SK-N-SH (cell line): ENCODE measurements at regions not wholly inside any gene's neighbourhood (a gene's known extent, or its start where the extent isn't known, plus 50 kb on each side); places are given as distances from the start of the nearest gene placed in this dataset.

Experiments used
- CTCF ChIA-PET: fragments of 300-600, 350-600 bp; formaldehyde crosslinking; extraction: SDS; loops from one replicate; lab custom pipeline; 2021; lab: Yijun Ruan, JAX
- POLR2A ChIA-PET: fragments of 350-600 bp; sonication (Branson Sonifier 250); formaldehyde crosslinking; extraction: SDS; loops from one replicate; lab custom pipeline; 2020; ENCODE audit warnings: antibody characterized with exemption, inconsistent platforms; lab: Yijun Ruan, JAX
- DNase-seq: peaks from one replicate; pipeline ENCODE4 v3.0.0; 2012
- H2AFZ ChIP-seq: fragments of 200-600 bp; sonication (generic); 2 replicates; pipeline ENCODE4 v1.8.1; 2016; ENCODE audit warnings: antibody characterized with exemption, mild to moderate bottlenecking, low read depth
- H3F3A ChIP-seq: fragments of 200-600 bp; sonication (generic); replicated peaks from 2 replicates; pipeline ENCODE3; 2016; ENCODE audit warnings: antibody characterized with exemption, mild to moderate bottlenecking; ENCODE audit not compliant: insufficient read depth
- H3K27ac ChIP-seq, 2 experiments: fragments of 200-500 bp in 1 of 2; fragments of 200-600 bp in 1 of 2; sonication (Bioruptor generic) in 1 of 2; sonication (generic), shearing (Covaris generic) in 1 of 2; 2 replicates each; pipeline versions ENCODE4 v1.5.1 to v1.6.1; 2014 to 2016; ENCODE audit warnings: low read depth in 2 of 2, inconsistent platforms in 1 of 2, low read length in 1 of 2, mild to moderate bottlenecking in 1 of 2, mixed read lengths in 1 of 2
- H3K27me3 ChIP-seq: fragments of 200-600 bp; sonication (generic), shearing (Covaris generic); 2 replicates; pipeline ENCODE4 v1.6.1; 2016; ENCODE audit warnings: mixed run types; ENCODE audit not compliant: insufficient read depth
- H3K36me3 ChIP-seq, 2 experiments: fragments of 200-500 bp in 1 of 2; fragments of 200-600 bp in 1 of 2; sonication (Bioruptor generic) in 1 of 2; sonication (generic) in 1 of 2; replicated peaks in 1 of 2; 2 replicates each; pipeline versions ENCODE3 to v1.5.1; 2014 to 2016; ENCODE audit warnings: low read length in 1 of 2, mild to moderate bottlenecking in 1 of 2; ENCODE audit not compliant: insufficient read depth in 2 of 2, control insufficient read depth in 1 of 2
- H3K4me1 ChIP-seq, 2 experiments: fragments of 200-500 bp in 1 of 2; fragments of 200-600 bp in 1 of 2; sonication (Bioruptor generic) in 1 of 2; sonication (generic), shearing (Covaris generic) in 1 of 2; 2 replicates each; pipeline versions ENCODE4 v1.5.1 to v1.6.1; 2014 to 2016; ENCODE audit warnings: low read depth in 1 of 2, low read length in 1 of 2, mixed run types in 1 of 2; ENCODE audit not compliant: insufficient read depth in 2 of 2, control insufficient read depth in 1 of 2
- H3K4me2 ChIP-seq: fragments of 200-600 bp; sonication (generic), shearing (Covaris generic); 2 replicates; pipeline ENCODE4 v1.6.1; 2017; ENCODE audit warnings: mixed run types
- H3K4me3 ChIP-seq, 2 experiments: fragments of 200-500 bp in 1 of 2; fragments of 200-600 bp in 1 of 2; sonication (Bioruptor generic) in 1 of 2; sonication (generic), shearing (Covaris generic) in 1 of 2; 2 replicates each; pipeline versions ENCODE4 v1.5.1 to v1.8.1; 2014 to 2016; ENCODE audit warnings: low read depth in 2 of 2, inconsistent platforms in 1 of 2, low read length in 1 of 2, mild to moderate bottlenecking in 1 of 2, mixed read lengths in 1 of 2, moderate library complexity in 1 of 2
- H3K79me2 ChIP-seq: fragments of 200-600 bp; sonication (generic); 2 replicates; pipeline ENCODE4 v1.8.1; 2017; ENCODE audit warnings: mild to moderate bottlenecking; ENCODE audit not compliant: insufficient read depth
- H3K9ac ChIP-seq: fragments of 200-600 bp; sonication (generic); 2 replicates; pipeline ENCODE4 v1.6.1; 2017; ENCODE audit warnings: mixed run types
- H3K9me2 ChIP-seq: fragments of 200-600 bp; sonication (generic); 2 replicates; pipeline ENCODE4 v1.6.1; 2017; ENCODE audit warnings: mixed run types
- H3K9me3 ChIP-seq: fragments of 200-600 bp; sonication (generic); 2 replicates; pipeline ENCODE4 v1.6.1; 2017; ENCODE audit warnings: mixed run types, mild to moderate bottlenecking, moderate library complexity
- H4K20me1 ChIP-seq: fragments of 200-600 bp; sonication (generic); 2 replicates; pipeline ENCODE4 v1.6.1; 2017; ENCODE audit warnings: mild to moderate bottlenecking, mixed run types; ENCODE audit not compliant: insufficient read depth
- CHD2 ChIP-seq: fragments of 150-350 bp; IDR thresholded peaks from 2 replicates; pipeline ENCODE4 v1.6.1; 2018; ENCODE audit warnings: low read length; ENCODE audit not compliant: partially characterized antibody
- ELF1 ChIP-seq: IDR thresholded peaks from 2 replicates; pipeline ENCODE4 v1.4.0; 2012
- EZH2phosphoT487 ChIP-seq: fragments of 200-600 bp; sonication (generic); IDR thresholded peaks from 2 replicates; pipeline ENCODE4 v1.6.1; 2017; ENCODE audit warnings: low read depth, mixed run types, mild to moderate bottlenecking, antibody characterized with exemption, moderate library complexity, borderline replicate concordance
- FOSL2 ChIP-seq: IDR thresholded peaks from 2 replicates; pipeline ENCODE4 v1.4.0; 2012; ENCODE audit warnings: low read depth, mild to moderate bottlenecking, moderate library complexity, borderline replicate concordance
- FOXJ3 ChIP-seq: sonication (generic); formaldehyde crosslinking; IDR thresholded peaks from 2 replicates; pipeline ENCODE4 v1.5.1; 2020; ENCODE audit warnings: mild to moderate bottlenecking, missing genetic modification reagents
- GATA2 ChIP-seq: sonication (generic); formaldehyde crosslinking; IDR thresholded peaks from 2 replicates; pipeline ENCODE4 v1.5.0; 2020; ENCODE audit warnings: mild to moderate bottlenecking, missing genetic modification reagents
- MXI1 ChIP-seq: IDR thresholded peaks from 2 replicates; pipeline ENCODE4 v1.6.1; 2012; ENCODE audit warnings: mild to moderate bottlenecking, low read depth, low read length, improper control_type of control experiment
- NFIC ChIP-seq: IDR thresholded peaks from 2 replicates; pipeline ENCODE4 v1.4.0; 2012; ENCODE audit warnings: borderline replicate concordance
- POLR2AphosphoS5 ChIP-seq: IDR thresholded peaks from 2 replicates; pipeline ENCODE4 v1.6.1; 2012; ENCODE audit warnings: low read depth, low read length
- RAD21 ChIP-seq: IDR thresholded peaks from 2 replicates; pipeline ENCODE4 v1.6.1; 2012; ENCODE audit warnings: mild to moderate bottlenecking, low read length
- SIN3A ChIP-seq: IDR thresholded peaks from 2 replicates; pipeline ENCODE4 v1.6.1; 2012; ENCODE audit warnings: low read depth, mild to moderate bottlenecking, low read length, moderate library complexity, borderline replicate concordance
- SMC3 ChIP-seq: IDR thresholded peaks from 2 replicates; pipeline ENCODE4 v1.6.1; 2012; ENCODE audit warnings: low read depth, low read length, improper control_type of control experiment
- TAF1 ChIP-seq: IDR thresholded peaks from 2 replicates; pipeline ENCODE4 v1.6.1; 2012; ENCODE audit warnings: low read depth, mild to moderate bottlenecking, low read length, moderate library complexity, borderline replicate concordance
- USF1 ChIP-seq: IDR thresholded peaks from 2 replicates; pipeline ENCODE4 v1.4.0; 2012; ENCODE audit warnings: low read depth, borderline replicate concordance
- YY1 ChIP-seq: IDR thresholded peaks from 2 replicates; pipeline ENCODE4 v1.4.0; 2012; ENCODE audit warnings: low read depth, mild to moderate bottlenecking
- ZBTB33 ChIP-seq: IDR thresholded peaks from 2 replicates; pipeline ENCODE4 v1.4.0; 2012; ENCODE audit warnings: low read depth, borderline replicate concordance
- WGBS: methylation state at CpG from one replicate; pipeline ENCODE4 v1.1.6; 2017; ENCODE audit warnings: low lambda C conversion rate; 5-methylcytosine and 5-hydroxymethylcytosine counted together
- TF ChIP-seq, protein P1 (sequence below): IDR thresholded peaks from 2 replicates; pipeline ENCODE4 v1.4.0; 2012; ENCODE audit warnings: low read depth
- TF ChIP-seq, protein P2 (sequence below): fragments of 150-350 bp; IDR thresholded peaks from 2 replicates; pipeline ENCODE4 v1.6.1; 2016; ENCODE audit warnings: mild to moderate bottlenecking, low read depth, low read length
- TF ChIP-seq, protein P3 (sequence below): fragments of 200-600 bp; sonication (generic); IDR thresholded peaks from 2 replicates; pipeline ENCODE4 v1.6.1; 2017; ENCODE audit warnings: antibody characterized with exemption, mild to moderate bottlenecking, moderate library complexity
- TF ChIP-seq, protein P4 (sequence below): IDR thresholded peaks from 2 replicates; pipeline ENCODE4; 2012

- ChIA-PET POLR2A (no interaction called here), CTCF (interaction anchor here (0.7 kb wide), 1 partner anchor 444 kb away, joined by 3 read pairs; no protein-coding TSS in a partner anchor)
Observed at GRCh38 chr3:27935492-27935891, 213.4 kb upstream of the EOMES start.

More at GRCh38 chr3:27935492-27935891, 213.4 kb upstream of the EOMES start:
- no peaks in the 10 kb centered on the region for H3K27me3 ChIP-seq
- WGBS: 4% methylated on average over 2 of the region's 2 CpGs
- no peak overlapping the region for H3K4me2 ChIP-seq
- no peak for DNase-seq
- no peaks in the 10 kb centered on the region for H3K79me2 ChIP-seq
- no peaks in the 10 kb centered on the region for H3K9me2 ChIP-seq
- H2AFZ ChIP-seq: no peak overlapping the region
- no peaks in the 10 kb centered on the region for H4K20me1 ChIP-seq
- no peak overlapping the region for H3K9ac ChIP-seq
- H3K4me1 ChIP-seq: no peaks in the 10 kb centered on the region
- no peaks in the 10 kb centered on the region for H3K9me3 ChIP-seq
- H3K36me3 ChIP-seq: no peaks in the 10 kb centered on the region
- H3K4me3 ChIP-seq: no peak overlapping the region
- no peak overlapping the region for H3K27ac ChIP-seq
- no peak for TF ChIP-seq RAD21
- no peak for TF ChIP-seq YY1
- no peak for TF ChIP-seq USF1
- no peak for TF ChIP-seq POLR2AphosphoS5
- no peak for TF ChIP-seq NFIC
- TF ChIP-seq, protein P1, sequence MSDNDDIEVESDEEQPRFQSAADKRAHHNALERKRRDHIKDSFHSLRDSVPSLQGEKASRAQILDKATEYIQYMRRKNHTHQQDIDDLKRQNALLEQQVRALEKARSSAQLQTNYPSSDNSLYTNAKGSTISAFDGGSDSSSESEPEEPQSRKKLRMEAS: no peak
- TF ChIP-seq SMC3: no peak
- no peak for TF ChIP-seq TAF1
- TF ChIP-seq MXI1: no peak
- TF ChIP-seq FOXJ3 (CRISPR knock-in tag): no peak
- TF ChIP-seq ZBTB33: no peak
- TF ChIP-seq ELF1: no peak
- TF ChIP-seq, protein P2, sequence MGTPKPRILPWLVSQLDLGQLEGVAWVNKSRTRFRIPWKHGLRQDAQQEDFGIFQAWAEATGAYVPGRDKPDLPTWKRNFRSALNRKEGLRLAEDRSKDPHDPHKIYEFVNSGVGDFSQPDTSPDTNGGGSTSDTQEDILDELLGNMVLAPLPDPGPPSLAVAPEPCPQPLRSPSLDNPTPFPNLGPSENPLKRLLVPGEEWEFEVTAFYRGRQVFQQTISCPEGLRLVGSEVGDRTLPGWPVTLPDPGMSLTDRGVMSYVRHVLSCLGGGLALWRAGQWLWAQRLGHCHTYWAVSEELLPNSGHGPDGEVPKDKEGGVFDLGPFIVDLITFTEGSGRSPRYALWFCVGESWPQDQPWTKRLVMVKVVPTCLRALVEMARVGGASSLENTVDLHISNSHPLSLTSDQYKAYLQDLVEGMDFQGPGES: no peak
- no peak for TF ChIP-seq EZH2phosphoT487
- TF ChIP-seq, protein P3, sequence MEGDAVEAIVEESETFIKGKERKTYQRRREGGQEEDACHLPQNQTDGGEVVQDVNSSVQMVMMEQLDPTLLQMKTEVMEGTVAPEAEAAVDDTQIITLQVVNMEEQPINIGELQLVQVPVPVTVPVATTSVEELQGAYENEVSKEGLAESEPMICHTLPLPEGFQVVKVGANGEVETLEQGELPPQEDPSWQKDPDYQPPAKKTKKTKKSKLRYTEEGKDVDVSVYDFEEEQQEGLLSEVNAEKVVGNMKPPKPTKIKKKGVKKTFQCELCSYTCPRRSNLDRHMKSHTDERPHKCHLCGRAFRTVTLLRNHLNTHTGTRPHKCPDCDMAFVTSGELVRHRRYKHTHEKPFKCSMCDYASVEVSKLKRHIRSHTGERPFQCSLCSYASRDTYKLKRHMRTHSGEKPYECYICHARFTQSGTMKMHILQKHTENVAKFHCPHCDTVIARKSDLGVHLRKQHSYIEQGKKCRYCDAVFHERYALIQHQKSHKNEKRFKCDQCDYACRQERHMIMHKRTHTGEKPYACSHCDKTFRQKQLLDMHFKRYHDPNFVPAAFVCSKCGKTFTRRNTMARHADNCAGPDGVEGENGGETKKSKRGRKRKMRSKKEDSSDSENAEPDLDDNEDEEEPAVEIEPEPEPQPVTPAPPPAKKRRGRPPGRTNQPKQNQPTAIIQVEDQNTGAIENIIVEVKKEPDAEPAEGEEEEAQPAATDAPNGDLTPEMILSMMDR: no peak
- TF ChIP-seq GATA2 (CRISPR knock-in tag): no peak
- no peak for TF ChIP-seq FOSL2
- TF ChIP-seq, protein P4, sequence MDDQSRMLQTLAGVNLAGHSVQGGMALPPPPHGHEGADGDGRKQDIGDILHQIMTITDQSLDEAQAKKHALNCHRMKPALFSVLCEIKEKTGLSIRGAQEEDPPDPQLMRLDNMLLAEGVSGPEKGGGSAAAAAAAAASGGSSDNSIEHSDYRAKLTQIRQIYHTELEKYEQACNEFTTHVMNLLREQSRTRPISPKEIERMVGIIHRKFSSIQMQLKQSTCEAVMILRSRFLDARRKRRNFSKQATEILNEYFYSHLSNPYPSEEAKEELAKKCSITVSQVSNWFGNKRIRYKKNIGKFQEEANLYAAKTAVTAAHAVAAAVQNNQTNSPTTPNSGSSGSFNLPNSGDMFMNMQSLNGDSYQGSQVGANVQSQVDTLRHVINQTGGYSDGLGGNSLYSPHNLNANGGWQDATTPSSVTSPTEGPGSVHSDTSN: no peak
- no peak for TF ChIP-seq CHD2
- TF ChIP-seq SIN3A: no peak
- TF ChIP-seq, all 33 proteins: peak for 0
- H3F3A ChIP-seq: no peaks in the 10 kb centered on the region
